Frontal cortex (tissue), 3 donors: ENCODE measurements at regions not wholly inside any gene's neighbourhood (a gene's known extent, or its start where the extent isn't known, plus 50 kb on each side); places are given as distances from the start of the nearest gene placed in this dataset.

Experiments used
- DNase-seq, 2 donors: peaks; one replicate each; pipeline ENCODE4 v3.0.0; 2012; ENCODE audit warnings: low spot score in 2 of 2
- FAIRE-seq: peaks from 2 replicates; lab custom pipeline; 2012; peaks lifted over from hg19 to GRCh38; lab: Jason Lieb, UNC
- donor health status: control.
- donor health status: control.
- donor health status: control.

- DNase-seq: no peak
- no peak for FAIRE-seq
These were observed 51.0 kb upstream of the ADGRF1 start for GRCh38 chr6:47093169-47093568.

DNA sequence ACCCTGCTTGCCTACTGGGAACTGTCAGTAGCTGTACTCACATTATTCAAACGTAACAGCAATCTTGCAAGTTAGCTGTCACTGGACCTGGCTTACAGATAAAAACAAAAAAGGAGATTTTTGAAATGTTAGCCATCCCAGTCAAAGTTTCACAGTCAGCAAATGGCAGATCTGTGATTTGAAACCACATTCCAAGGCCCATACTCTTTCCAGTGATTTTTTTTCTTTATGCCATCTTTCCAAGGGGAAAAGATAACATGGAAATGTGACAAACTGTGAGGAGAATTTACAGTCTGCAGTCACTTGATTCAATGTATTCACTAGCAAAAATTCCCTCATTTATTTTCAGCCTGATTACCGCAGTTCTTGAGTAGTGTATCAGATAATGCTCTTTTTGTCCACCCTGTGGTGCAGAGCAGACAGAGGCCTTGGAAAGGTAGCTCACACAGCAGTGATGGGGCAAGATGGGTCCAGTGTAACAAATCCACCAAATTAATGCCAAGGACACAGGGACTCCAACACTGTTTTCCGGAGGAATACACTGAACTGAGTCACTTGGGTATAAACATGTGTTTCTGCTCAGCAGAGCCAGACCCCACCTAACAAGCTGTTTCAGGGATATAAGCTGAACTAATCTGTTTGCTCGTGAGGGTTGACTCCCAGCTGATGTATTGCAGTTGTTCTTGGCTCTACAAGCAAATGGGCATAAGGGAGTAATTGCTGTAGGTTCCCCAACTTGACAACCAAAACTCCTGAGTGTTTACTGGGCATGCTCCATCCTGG is 49.9 kb upstream of the ADGRF1 start:
- DNase-seq (no peak), FAIRE-seq (no peak)
